HEK293T (cell line): ENCODE measurements at regions not wholly inside any gene's neighbourhood (a gene's known extent, or its start where the extent isn't known, plus 50 kb on each side); places are given as distances from the start of the nearest gene placed in this dataset.

Experiments
- CTCF ChIA-PET: fragments of 350-600 bp; formaldehyde crosslinking; extraction: SDS; loops from one replicate; lab custom pipeline; 2021; ENCODE audit warnings: antibody characterized with exemption, inconsistent platforms; lab: Yijun Ruan, JAX
- POLR2A ChIA-PET: fragments of 350-600 bp; formaldehyde crosslinking; extraction: SDS; loops from one replicate; lab custom pipeline; 2020; ENCODE audit warnings: antibody characterized with exemption, inconsistent platforms; lab: Yijun Ruan, JAX
- DNase-seq: peaks from one replicate; pipeline ENCODE4 v3.0.0; 2012; ENCODE audit warnings: mixed read lengths; ENCODE audit errors: extremely low spot score
- ARNT ChIP-seq: fragments of 450-650 bp; IDR thresholded peaks from 2 replicates; pipeline ENCODE4 v1.6.1; 2017; ENCODE audit warnings: mild to moderate bottlenecking
- BHLHE40 ChIP-seq: fragments of 450-650 bp; IDR thresholded peaks from 2 replicates; pipeline ENCODE4 v1.6.1; 2016; ENCODE audit warnings: mild to moderate bottlenecking, moderate library complexity, borderline replicate concordance
- CTBP1 ChIP-seq: fragments of 450-650 bp; IDR thresholded peaks from 2 replicates; pipeline ENCODE4 v1.6.1; 2016; ENCODE audit warnings: borderline replicate concordance
- ELF4 ChIP-seq: fragments of 450-650 bp; IDR thresholded peaks from 2 replicates; pipeline ENCODE4 v1.6.1; 2017; ENCODE audit warnings: antibody characterized with exemption
- FOXA1 ChIP-seq: fragments of 450-650 bp; IDR thresholded peaks from 2 replicates; pipeline ENCODE4 v1.6.1; 2016; ENCODE audit warnings: mild to moderate bottlenecking
- FOXK2 ChIP-seq: fragments of 450-650 bp; IDR thresholded peaks from 2 replicates; pipeline ENCODE4 v1.6.1; 2016; ENCODE audit warnings: mild to moderate bottlenecking
- FOXM1 ChIP-seq: fragments of 450-650 bp; IDR thresholded peaks from 2 replicates; pipeline ENCODE4 v1.6.1; 2017; ENCODE audit warnings: mild to moderate bottlenecking, borderline replicate concordance
- HDGF ChIP-seq: fragments of 450-650 bp; IDR thresholded peaks from 2 replicates; pipeline ENCODE4 v1.6.1; 2017; ENCODE audit warnings: antibody characterized with exemption, borderline replicate concordance
- L3MBTL2 ChIP-seq: fragments of 450-650 bp; conservative IDR thresholded peaks from 2 replicates; pipeline ENCODE4 v1.6.1; 2016; ENCODE audit warnings: mild to moderate bottlenecking
- LEF1 ChIP-seq: fragments of 450-650 bp; IDR thresholded peaks from 2 replicates; pipeline ENCODE4 v1.6.1; 2017; ENCODE audit warnings: mild to moderate bottlenecking, borderline replicate concordance
- NFRKB ChIP-seq: fragments of 450-650 bp; IDR thresholded peaks from 2 replicates; pipeline ENCODE4 v1.6.1; 2016; ENCODE audit warnings: mild to moderate bottlenecking, moderate library complexity
- SP1 ChIP-seq: fragments of 450-650 bp; IDR thresholded peaks from 2 replicates; pipeline ENCODE4 v1.6.1; 2017
- SUZ12 ChIP-seq: fragments of 450-650 bp; IDR thresholded peaks from 2 replicates; pipeline ENCODE4 v1.6.1; 2016; ENCODE audit warnings: mild to moderate bottlenecking
- TARDBP ChIP-seq: fragments of 450-650 bp; IDR thresholded peaks from 2 replicates; pipeline ENCODE4 v1.6.1; 2016
- ZNF384 ChIP-seq: fragments of 450-650 bp; IDR thresholded peaks from 2 replicates; pipeline ENCODE4 v1.6.1; 2016
- TF ChIP-seq, protein P1 (sequence below): fragments of 450-650 bp; IDR thresholded peaks from 2 replicates; pipeline ENCODE4 v1.6.1; 2016

DNA sequence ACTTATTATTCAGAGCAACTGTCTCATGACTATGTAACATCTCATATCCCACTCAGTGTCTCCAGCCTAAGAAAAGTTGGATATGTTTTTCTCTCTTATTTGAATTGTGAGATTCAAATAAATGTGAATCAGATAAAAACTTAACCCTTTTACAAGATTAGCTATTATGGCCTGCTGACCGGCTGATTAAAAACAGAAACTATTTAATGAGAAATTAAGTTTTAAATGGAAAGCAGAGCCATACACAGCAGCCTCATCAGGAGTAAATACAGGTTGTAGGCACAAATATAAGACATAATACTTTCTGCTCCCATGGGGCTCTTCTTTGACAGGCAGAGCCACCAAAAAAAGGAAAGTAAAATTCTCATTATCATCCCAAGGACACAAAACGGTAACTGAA, 307.0 kb upstream of the PRMT6 start:
- CTCF ChIA-PET, result no interaction called here
- POLR2A ChIA-PET, result no interaction called here
- DNase-seq, result no peak
- TF ChIP-seq ELF4 (no peak), FOXM1 (no peak), TARDBP (no peak)

DNA sequence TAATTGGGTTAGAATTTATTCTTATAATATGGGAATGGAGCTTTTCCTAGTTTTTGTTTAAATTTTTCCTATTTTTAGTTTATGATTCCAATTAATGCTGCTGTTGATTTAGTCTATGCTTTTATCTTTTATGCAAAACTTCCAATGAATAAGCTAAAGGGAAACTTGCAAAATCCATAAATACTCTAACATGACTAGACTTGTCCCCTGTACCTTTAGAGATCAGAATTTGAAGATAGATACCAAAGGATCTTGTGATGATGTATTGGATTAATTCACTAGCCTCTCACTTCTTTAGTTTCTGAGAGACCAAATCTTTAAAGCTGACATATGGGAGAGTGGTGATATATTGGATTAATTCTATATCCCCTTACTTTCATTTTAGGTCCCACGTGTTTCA, 306.6 kb upstream of the PRMT6 start:
- POLR2A ChIA-PET, result no interaction called here
- CTCF ChIA-PET, result no interaction called here
- TF ChIP-seq L3MBTL2 (no peak), HDGF (no peak), LEF1 (no peak), ARNT (no peak), TARDBP (no peak), SUZ12 (no peak), FOXA1 (no peak), FOXK2 (no peak)
- TF ChIP-seq, protein P1, sequence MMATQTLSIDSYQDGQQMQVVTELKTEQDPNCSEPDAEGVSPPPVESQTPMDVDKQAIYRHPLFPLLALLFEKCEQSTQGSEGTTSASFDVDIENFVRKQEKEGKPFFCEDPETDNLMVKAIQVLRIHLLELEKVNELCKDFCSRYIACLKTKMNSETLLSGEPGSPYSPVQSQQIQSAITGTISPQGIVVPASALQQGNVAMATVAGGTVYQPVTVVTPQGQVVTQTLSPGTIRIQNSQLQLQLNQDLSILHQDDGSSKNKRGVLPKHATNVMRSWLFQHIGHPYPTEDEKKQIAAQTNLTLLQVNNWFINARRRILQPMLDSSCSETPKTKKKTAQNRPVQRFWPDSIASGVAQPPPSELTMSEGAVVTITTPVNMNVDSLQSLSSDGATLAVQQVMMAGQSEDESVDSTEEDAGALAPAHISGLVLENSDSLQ, result no peak
- no peak for DNase-seq

DNA sequence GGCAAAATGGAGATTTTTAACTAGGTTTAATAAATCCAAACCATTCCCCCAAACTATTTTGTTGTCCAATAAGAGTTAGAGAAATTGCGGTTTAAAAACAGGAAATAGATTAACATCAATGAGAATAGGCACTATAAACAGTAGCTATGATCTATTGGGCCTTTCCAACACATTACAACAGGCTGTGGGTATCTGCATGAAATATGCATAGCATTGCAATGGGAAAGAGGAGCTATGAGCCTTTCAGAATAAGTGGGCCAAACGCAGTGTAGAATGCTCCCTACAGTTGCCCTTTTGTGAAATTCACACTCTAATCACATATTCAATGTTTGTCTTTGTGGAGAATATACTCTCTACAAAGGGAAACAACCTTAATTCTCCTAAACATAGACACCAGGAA, 305.5 kb upstream of the PRMT6 start:
- DNase-seq, result no peak
- no peak for TF ChIP-seq LEF1
- CTCF ChIA-PET, result interaction anchor here (0.6 kb wide), 1 partner anchor 1862 kb away, joined by 5 read pairs; no protein-coding TSS in a partner anchor
- POLR2A ChIA-PET, result no interaction called here

DNA sequence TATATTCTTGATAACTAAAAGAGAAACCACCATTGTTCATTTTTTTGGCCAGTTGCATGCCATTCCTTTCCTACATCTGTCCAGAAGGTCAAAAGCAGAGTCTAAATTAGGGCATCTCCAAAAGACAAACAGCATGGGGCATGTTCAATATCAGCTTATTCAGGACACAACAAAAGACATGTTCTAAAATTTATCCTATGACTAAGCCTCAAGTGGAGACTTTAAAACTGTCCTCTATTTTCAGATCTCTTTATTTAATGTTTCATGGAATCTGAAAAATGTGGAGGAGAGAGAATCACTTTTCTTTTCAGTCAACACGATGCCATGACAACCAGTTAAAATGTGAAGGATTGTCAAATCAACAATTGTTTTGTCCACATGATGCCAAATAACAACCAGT, 303.4 kb upstream of the PRMT6 start:
- ChIA-PET CTCF (no interaction called here), POLR2A (no interaction called here)
- no peak for DNase-seq
- no peak for TF ChIP-seq HDGF
- TF ChIP-seq LEF1, result no peak
- no peak for TF ChIP-seq NFRKB
- no peak for TF ChIP-seq ELF4
- TF ChIP-seq ARNT, result no peak
- no peak for TF ChIP-seq CTBP1
- TF ChIP-seq ZNF384, result no peak
- TF ChIP-seq, protein P1, result no peak
- TF ChIP-seq BHLHE40, result no peak
- TF ChIP-seq L3MBTL2, result no peak
- no peak for TF ChIP-seq SP1
- TF ChIP-seq SUZ12, result no peak

DNA sequence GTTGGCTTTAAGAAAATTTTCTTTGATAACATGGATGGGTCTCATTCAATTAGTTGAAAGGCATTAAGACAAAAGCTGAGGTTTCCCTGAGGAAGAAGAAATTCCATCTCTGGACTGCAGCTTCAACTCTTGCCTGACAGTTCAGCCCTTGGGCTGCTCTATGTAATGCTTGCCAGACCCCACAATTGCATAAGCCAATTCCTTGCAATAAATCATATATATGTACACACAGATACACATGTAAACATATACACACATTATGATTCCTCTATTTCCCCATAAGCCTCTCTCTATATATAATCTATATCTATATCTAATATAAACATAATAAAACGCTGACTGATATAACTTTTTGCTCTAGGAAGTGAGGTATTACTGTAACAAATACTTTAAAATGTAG, 301.5 kb upstream of the PRMT6 start:
- ChIA-PET POLR2A (no interaction called here), CTCF (no interaction called here)
- no peak for TF ChIP-seq FOXA1
- TF ChIP-seq LEF1, result no peak
- TF ChIP-seq NFRKB, result no peak
- no peak for TF ChIP-seq L3MBTL2
- no peak for TF ChIP-seq HDGF
- TF ChIP-seq SUZ12, result no peak
- no peak for DNase-seq

DNA sequence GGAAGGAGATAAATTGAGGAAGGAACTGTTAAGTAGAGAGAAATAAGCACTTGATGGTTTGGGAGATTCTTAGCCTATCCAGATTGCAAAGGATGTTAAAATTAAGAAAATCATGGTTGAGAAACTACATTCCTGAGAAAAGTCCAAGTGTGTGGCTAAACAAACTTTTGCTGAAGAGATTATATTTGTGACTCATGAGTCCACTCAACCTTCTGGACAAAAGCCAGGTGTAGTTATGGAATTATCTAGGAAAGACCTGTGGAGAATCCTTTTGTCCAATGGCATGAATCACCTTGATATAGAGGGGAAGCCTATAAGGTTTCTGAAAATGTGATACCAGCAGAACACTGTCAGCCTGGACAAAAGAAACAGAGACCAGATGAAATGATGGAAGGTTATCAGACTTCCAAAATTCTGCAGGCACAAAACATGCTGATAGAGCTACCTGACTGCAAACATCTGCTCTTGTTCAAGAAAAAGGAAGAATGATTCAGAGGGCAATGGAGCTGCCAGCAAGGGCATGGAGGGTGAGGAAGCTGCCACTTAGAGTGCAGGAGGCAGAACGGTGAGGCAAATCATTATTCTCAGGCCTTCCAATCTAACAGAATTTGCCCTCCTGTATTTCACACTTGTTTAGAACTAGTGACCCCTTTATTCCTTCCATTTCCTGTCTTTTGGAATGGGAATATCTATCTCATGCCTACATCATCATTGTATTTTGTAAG, 300.6 kb upstream of the PRMT6 start:
- no peak for TF ChIP-seq FOXA1
- no peak for TF ChIP-seq L3MBTL2
- CTCF ChIA-PET, result no interaction called here
- POLR2A ChIA-PET, result no interaction called here
- DNase-seq, result no peak

DNA sequence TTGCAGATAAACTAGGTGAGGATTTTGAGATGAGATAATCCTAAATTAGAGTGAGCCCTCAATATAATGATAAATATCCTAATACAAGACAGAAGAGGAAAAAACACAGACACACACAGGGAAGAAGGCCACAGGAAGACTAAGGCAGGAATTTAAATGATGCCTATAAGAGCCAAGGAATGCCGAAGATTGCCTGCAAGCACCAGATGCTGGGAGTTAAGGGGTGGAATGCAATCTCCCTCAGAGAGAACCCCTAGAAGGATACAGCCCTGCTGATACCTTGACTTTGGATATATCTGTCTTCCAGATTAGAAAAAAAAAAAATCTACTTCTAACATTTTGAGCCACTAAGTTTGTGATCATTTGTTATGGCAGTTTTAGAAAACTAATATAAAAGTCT, 299.7 kb upstream of the PRMT6 start:
- ChIA-PET POLR2A (no interaction called here), CTCF (no interaction called here)
- TF ChIP-seq SP1 (no peak), L3MBTL2 (no peak), ELF4 (no peak), NFRKB (no peak), BHLHE40 (no peak), CTBP1 (no peak), ZNF384 (no peak), SUZ12 (no peak), TARDBP (no peak), LEF1 (no peak), ARNT (no peak), FOXK2 (no peak), FOXM1 (no peak), HDGF (no peak), FOXA1 (no peak)
- TF ChIP-seq, protein P1, result no peak
- no peak for DNase-seq
